Left kidney (tissue), 1 donor: ENCODE measurements at regions not wholly inside any gene's neighbourhood (a gene's known extent, or its start where the extent isn't known, plus 50 kb on each side); places are given as distances from the start of the nearest gene placed in this dataset.
A peak's percentile ranks its signal among the peaks of the same experiment; 100 is the strongest.

Experiments used
- DNase-seq: peaks from one replicate; pipeline ENCODE4 v3.0.0-alpha.2; 2013

- DNase-seq: no peak
These were observed 669.9 kb upstream of the PCDH20 start for GRCh38 chr13:62085337-62086229.

DNA sequence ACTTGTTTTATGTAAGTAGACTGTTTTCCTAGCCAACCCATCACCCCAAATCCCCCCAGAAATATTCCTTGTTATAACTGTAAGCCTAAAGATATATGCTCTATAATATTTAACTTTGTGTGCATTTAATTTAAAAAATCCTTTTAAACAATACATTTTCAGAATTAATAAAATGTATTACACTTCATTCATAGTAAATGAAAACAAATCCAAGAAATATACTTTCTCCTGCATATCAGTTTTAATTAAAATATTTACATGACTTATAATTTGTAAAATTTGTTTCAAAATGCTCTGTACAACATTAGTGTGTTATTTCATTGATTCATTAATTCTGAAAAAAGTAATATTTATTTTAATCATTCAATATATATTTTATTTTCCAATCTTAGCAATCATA, 669.1 kb upstream of the PCDH20 start:
- DNase-seq: no peak

DNA sequence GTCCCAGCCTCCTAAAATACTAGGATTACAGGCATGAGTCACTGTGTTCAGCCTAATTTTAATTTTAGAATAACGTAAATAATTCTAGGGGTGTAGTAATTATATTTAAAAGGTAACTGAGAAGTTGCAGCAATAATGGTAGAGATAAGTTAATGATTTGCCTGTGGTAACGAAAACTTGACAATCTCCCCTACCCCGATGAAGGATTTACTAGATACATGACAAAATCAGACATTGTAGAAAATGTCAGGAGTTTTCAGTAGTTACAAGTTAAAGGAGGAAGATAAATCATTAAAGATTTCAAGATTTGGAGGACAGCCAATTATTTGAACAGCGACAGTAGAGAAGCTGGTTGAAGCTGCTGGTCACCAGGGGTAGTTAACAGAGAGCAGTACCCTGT, 652.2 kb upstream of the PCDH20 start:
- peak; percentile 3 for DNase-seq

- DNase-seq: no peak
These were observed 649.4 kb upstream of the PCDH20 start for GRCh38 chr13:62065016-62065415.

DNA sequence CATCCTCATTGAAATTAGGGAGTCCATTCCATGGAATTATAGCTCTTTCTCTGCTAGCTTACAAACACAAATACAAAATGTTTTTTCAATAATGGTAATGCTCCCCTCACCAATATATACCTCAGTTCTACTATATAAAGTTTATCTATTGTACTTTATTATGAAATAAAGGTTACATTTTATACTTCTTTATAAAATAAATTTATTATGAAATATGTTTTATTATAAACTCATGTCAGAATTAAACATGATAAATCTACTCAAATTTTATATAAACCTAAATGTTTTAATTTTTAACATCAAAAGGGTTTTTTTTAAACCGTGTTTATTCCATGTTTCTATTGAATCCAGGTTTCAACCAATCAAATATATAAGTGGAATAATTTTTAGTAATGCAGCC, 646.1 kb upstream of the PCDH20 start:
- DNase-seq: no peak

GRCh38 chr13:62060570-62060969, 644.9 kb upstream of the PCDH20 start:
- no peak for DNase-seq

DNA sequence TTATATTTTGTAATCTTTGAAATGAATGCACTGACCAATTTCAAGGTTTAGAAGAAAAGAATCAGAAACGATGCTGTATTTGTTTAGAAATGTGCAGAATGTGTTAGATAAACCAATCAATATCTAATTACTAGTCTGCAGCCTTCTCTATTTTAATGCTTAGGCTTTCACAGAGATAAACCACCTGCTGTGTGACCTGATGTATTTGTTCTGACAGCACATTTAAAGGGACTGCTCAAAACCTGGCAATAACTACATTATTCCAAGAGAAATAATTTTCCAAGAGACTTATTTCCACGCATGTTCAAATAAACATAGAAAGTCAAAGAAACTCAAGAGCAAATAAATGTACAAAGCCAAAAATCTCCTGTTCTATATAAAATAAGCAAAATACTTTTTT, 641.6 kb upstream of the PCDH20 start:
- no peak for DNase-seq

DNA sequence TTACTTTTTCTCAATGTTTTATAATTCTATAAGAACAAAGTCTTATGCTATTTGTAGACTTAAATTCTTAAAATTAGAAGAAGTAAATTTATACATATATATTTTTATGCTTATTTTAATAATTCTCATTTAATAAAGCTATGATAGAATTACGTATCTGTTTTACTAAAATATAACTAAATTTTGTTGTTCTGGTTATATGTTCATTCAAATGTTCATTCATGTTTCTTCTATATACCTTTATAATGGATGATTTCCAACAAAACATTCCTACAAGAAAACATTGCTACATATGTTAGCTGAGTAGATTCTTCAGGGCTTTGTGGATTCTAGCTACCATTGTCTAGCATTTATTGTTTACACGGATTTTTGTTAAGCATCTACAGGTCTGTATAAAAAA, 634.3 kb upstream of the PCDH20 start:
- DNase-seq: no peak

- DNase-seq: no peak
These were observed 630.9 kb upstream of the PCDH20 start for GRCh38 chr13:62046512-62046911.

DNA sequence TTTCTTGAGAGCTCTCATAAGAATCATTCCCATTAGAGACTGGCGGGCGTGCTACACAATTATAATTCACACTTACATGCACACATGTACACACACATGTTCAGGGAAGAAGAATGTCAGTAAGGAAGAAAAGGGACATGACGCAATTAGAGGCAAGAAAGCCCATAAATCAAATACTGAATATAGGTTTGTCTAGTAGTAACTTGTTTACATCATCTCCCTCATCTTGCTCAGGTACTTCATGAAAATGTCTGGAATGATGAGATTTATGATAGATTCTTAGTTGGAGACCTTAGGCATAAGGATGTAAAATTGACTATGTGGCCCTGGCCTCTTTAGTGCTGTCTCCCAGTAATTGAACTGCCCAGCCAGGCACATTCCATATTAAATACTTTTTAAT, 628.0 kb upstream of the PCDH20 start:
- no peak for DNase-seq

- DNase-seq: no peak
These were observed 625.2 kb upstream of the PCDH20 start for GRCh38 chr13:62040806-62041205.

- DNase-seq: no peak
These were observed 624.4 kb upstream of the PCDH20 start for GRCh38 chr13:62040078-62040477.

- DNase-seq: no peak
These were observed 622.6 kb upstream of the PCDH20 start for GRCh38 chr13:62038214-62038613.

DNA sequence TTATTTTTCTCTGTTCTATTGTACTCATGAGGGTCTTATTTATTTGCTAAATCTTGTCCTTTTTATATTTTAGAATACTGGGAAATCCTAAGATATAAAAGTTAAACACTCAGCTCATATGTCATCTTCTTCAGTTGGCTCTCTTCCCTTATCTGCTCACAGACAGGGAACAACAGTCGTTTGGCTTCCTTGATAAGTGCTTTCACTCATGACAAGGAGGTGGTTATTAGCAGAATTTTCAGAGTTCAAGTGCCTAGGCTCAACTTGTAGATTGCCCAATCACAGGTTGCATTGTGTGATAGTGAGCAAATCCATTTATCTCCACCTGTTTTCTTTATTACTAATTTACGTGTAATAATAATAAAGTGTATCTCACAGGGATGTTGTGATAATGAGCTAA, 620.3 kb upstream of the PCDH20 start:
- no peak for DNase-seq

DNA sequence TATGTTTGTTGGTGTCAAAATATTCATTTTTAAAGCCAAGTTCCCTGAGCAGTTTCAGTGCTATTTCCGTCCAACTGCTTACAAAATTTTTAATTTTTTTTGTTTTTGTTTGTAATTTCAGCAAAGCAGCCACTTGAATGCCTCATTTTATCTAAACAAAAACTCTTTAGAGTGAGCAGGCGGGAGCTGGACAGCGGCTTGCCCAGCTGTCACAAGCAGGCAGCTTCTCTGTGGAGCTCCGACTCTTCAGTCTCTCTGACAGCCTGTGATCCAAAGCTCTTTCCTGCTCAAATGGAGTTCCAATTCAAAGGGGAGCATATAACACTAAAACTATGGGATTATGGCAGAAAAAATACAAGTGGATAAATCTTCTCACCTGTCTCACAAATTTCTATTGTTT, 618.3 kb upstream of the PCDH20 start:
- no peak for DNase-seq

- no peak for DNase-seq
These were observed 606.7 kb upstream of the PCDH20 start for GRCh38 chr13:62022369-62022768.

- no peak for DNase-seq
These were observed 604.2 kb upstream of the PCDH20 start for GRCh38 chr13:62019858-62020257.

DNA sequence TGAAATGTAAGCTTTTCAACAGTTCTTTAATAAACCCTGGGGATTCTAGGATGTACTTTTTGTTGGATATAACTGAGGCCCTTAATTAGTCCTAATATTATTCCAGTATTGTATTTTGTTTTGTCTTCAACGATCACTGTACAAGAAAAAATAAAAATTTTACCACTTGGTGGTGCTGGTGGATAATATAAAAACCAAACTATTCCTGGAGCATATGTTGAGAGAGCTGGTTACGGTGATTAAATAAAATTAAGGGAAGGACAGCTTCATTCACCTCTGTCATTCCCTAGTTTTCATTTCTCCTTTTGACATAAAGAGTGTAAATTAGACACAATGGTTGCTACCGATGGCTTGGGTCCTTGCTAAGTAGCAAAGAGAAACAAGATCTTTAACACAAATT, 598.6 kb upstream of the PCDH20 start:
- DNase-seq: peak; percentile 46

DNA sequence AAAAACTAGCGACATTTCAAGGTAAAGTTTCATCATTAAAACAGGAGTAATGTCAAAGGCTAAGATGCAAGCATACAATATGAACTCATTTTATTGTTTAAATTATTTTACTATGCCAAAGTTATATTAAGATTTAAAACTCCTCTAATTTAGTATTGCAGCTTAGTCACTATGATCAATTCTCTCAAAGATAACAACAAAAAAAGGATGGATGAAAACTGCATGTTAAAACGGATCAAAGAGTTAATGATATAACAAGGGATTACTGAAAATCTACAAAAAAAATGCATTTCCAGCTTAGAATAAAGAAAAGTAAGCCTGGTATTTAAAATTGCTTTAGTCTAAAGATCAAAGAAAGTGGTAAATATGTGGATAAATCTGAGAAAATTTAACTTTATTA, 587.8 kb upstream of the PCDH20 start:
- no peak for DNase-seq

DNA sequence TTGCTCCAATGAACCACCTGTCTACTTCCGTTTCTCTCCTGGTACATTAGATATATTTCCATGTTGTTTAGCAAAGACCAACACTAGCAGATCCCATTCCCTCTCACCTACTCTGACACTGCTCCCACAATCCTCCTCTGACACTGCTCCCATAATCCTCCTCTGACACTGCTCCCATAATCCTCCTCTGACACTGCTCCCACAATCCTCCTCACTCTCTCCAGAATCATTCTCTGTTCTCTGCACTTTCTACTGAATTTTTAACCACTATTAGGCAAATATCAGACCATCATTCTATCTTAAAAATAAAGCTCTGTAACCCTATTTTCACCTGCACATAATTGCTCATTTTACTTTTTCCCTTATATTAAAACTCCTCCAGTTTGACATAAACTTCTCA, 578.5 kb upstream of the PCDH20 start:
- no peak for DNase-seq

DNA sequence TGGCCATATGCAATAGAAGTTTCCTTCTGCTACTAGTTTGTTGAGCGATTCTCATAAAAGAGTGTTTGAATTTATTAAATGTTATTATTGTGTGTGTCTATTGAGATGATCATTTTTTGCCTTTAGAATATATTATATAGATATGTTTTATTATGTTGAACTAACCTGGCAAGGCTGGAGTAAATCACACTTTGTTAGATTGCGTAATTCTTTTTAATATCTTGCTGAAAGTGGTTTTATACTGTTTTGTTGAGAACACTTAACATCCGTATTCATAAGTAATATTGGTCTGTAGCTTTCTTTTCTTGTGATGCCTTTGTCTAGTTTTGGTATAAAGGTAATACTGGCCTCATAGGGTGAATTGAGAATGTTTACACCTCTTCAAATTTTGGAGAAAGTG, 574.3 kb upstream of the PCDH20 start:
- DNase-seq: no peak

- DNase-seq: no peak
These were observed 573.2 kb upstream of the PCDH20 start for GRCh38 chr13:61988810-61989209.

DNA sequence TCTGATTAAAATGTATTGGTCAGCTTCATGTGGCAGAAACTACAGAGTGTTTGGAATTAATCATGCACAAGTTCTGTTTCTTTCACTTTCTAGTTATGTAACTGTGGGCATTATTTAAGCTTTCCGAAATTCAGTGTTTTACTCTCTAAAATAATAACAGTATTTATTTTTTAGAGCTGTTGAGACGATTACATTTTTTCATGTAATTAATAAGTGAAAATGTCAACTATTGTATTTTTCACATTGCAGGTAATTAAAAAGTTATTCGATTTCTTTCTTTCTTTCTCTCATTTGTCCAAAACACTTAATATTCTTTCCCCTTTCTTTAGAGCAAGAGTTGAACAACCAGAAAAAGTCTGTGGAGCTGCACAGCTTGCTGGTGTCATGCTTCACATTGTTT, 559.4 kb upstream of the PCDH20 start:
- DNase-seq: no peak

DNA sequence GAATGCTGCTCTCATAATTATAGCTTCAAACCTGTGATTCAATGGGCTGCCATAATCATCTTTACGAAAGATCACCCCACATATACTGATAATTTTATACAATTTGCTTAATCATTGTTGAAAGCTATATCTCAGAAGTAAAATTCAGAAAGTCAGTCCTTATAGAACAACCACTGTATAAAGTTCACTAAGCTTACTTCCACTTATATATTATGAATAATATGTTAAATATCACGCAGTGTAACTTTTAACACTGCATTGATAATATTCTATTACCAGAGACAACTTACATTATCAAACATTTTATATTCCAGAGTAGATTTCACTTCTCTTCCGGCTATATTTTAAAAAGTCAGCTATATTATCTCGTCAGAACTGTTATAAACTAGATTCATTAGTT, 550.1 kb upstream of the PCDH20 start:
- DNase-seq: no peak

DNA sequence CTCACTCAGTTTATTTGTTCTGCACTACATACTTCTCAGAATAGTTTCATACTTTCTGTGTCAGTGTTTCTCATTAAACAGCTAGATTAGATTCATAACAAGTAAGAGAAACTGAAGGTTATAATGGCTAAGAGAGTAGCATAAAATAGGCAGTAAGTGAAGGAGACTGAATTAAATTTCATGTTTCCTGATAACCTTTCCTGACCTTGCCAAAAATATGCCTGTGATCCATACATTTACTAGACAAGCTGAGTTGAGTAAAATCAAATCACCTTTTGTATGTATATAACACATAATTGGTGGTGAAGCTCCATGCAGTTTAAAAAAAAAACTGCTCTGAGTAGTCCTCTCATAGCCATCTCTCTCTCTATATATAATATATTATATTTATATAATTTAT, 545.3 kb upstream of the PCDH20 start:
- no peak for DNase-seq
